Upper lobe of right lung (tissue), 1 donor: ENCODE measurements at regions not wholly inside any gene's neighbourhood (a gene's known extent, or its start where the extent isn't known, plus 50 kb on each side); places are given as distances from the start of the nearest gene placed in this dataset.
"Not testable (repeated sequence)": the region's sequence is repeated elsewhere in the genome, so short reads cannot be mapped to it uniquely, and the experiment has no call there.

Experiments
- ATAC-seq: fragments of 200-7000 bp; cut with Tn5 transposase; one replicate; pipeline ENCODE4 v1.9.1; 2020; ENCODE audit warnings: mild to moderate bottlenecking, moderate library complexity
- DNase-seq: peaks from one replicate; pipeline ENCODE4 v3.0.0-alpha.2; 2020
- H3K27ac ChIP-seq: fragments of 200-600 bp; one replicate; pipeline ENCODE4 v1.8.0; 2022
- H3K27me3 ChIP-seq: fragments of 200-600 bp; one replicate; pipeline ENCODE4 v1.8.0; 2022; ENCODE audit warnings: mild to moderate bottlenecking
- H3K36me3 ChIP-seq: fragments of 200-600 bp; one replicate; pipeline ENCODE4 v1.8.0; 2022
- H3K4me1 ChIP-seq: fragments of 200-600 bp; one replicate; pipeline ENCODE4 v1.8.0; 2022
- H3K4me3 ChIP-seq: fragments of 200-600 bp; one replicate; pipeline ENCODE4 v1.8.0; 2022; ENCODE audit warnings: mild to moderate bottlenecking
- H3K9me3 ChIP-seq: fragments of 200-600 bp; one replicate; pipeline ENCODE4 v1.8.0; 2022
- CTCF ChIP-seq: fragments of 200-600 bp; IDR thresholded peaks from one replicate; pipeline ENCODE4 v1.8.0; 2022; ENCODE audit warnings: antibody characterized with exemption
- intact Hi-C: fragments of 100-400 bp; cut with DNase I; formaldehyde crosslinking; loops from one replicate; pipeline ENCODE4 v1.11.0; 2022
- donor health status: DM: no; HTN: yes; CAD: no; lungs with severe emphysema.

- no peak for DNase-seq
- Histone ChIP-seq H3K27ac (no peak overlapping the region), H3K27me3 (no peaks in the 10 kb centered on the region), H3K9me3 (peaks cover 5% of the 10 kb centered on the region), H3K4me3 (no peak overlapping the region), H3K36me3 (no peaks in the 10 kb centered on the region), H3K4me1 (no peaks in the 10 kb centered on the region)
- no peak for TF ChIP-seq CTCF
- intact Hi-C loops, result no loop called here
- no peak for ATAC-seq
Measured at GRCh38 chr3:177860184-177860583, 662.9 kb upstream of the TBL1XR1 start.

- Histone ChIP-seq H3K4me3 (no peak overlapping the region), H3K27ac (no peak overlapping the region), H3K36me3 (no peaks in the 10 kb centered on the region), H3K27me3 (no peaks in the 10 kb centered on the region), H3K4me1 (no peaks in the 10 kb centered on the region), H3K9me3 (peaks cover 5% of the 10 kb centered on the region)
- ATAC-seq, result no peak
- intact Hi-C loops, result no loop called here
- no peak for DNase-seq
- no peak for TF ChIP-seq CTCF
Measured at GRCh38 chr3:177862962-177863491, 665.7 kb upstream of the TBL1XR1 start.

GRCh38 chr3:177871267-177871666 is 665.0 kb upstream of the KCNMB2 start:
- H3K36me3 ChIP-seq, H3K27me3 ChIP-seq, DNase-seq, H3K9me3 ChIP-seq, H3K4me1 ChIP-seq, intact Hi-C loops, ATAC-seq, H3K4me3 ChIP-seq, H3K27ac ChIP-seq: not testable (repeated sequence)

GRCh38 chr3:177878192-177878591 is 658.0 kb upstream of the KCNMB2 start:
- Histone ChIP-seq H3K36me3 (no peaks in the 10 kb centered on the region), H3K9me3 (no peaks in the 10 kb centered on the region), H3K27ac (no peak overlapping the region), H3K4me1 (no peaks in the 10 kb centered on the region), H3K27me3 (no peaks in the 10 kb centered on the region), H3K4me3 (no peak overlapping the region)
- DNase-seq, result no peak
- intact Hi-C loops, result no loop called here
- no peak for ATAC-seq
- no peak for TF ChIP-seq CTCF

GRCh38 chr3:177878957-177879356 is 657.3 kb upstream of the KCNMB2 start:
- intact Hi-C loops, result no loop called here
- H3K27me3 ChIP-seq, result no peaks in the 10 kb centered on the region
- DNase-seq (no peak), ATAC-seq (no peak)
- no peaks in the 10 kb centered on the region for H3K9me3 ChIP-seq
- H3K27ac ChIP-seq, result no peak overlapping the region
- no peak overlapping the region for H3K4me3 ChIP-seq
- H3K36me3 ChIP-seq, result no peaks in the 10 kb centered on the region
- TF ChIP-seq CTCF, result no peak
- H3K4me1 ChIP-seq, result no peaks in the 10 kb centered on the region

GRCh38 chr3:177881351-177881750 is 654.9 kb upstream of the KCNMB2 start:
- intact Hi-C loops, result no loop called here
- H3K4me1 ChIP-seq, result no peaks in the 10 kb centered on the region
- H3K27me3 ChIP-seq, result no peaks in the 10 kb centered on the region
- DNase-seq (no peak), ATAC-seq (no peak)
- no peaks in the 10 kb centered on the region for H3K9me3 ChIP-seq
- H3K4me3 ChIP-seq, result no peak overlapping the region
- TF ChIP-seq CTCF, result no peak
- no peaks in the 10 kb centered on the region for H3K36me3 ChIP-seq
- no peak overlapping the region for H3K27ac ChIP-seq
